ENCODE measurements at regions not wholly inside any gene's neighbourhood (a gene's known extent, or its start where the extent isn't known, plus 50 kb on each side); places are given as distances from the start of the nearest gene placed in this dataset.

DNA sequence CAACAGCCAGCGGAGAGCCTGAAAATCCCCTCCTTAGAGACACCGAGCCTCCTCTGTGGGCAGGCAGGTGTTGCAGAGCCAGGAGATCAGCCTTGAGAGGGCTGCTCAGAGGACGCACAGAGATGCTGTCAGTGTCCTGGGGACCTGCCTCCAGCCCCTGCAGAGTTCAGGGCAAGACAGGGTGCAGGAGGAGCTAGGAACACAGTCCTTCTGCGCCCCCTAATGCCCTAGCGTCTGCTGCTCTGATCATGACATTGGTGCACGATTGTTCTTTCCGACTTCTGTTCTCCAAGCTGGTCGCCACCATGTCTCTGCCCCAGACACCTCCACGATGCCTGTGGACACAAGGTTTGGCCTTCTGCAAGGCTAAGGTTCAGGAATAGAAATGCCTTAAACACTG, 613.7 kb upstream of the MKI67 start:
- no peaks in the 10 kb centered on the region for H4K20me1 ChIP-seq (ENCODE audit: insufficient read depth, low read length)
- H3K79me2 ChIP-seq (ENCODE audit: insufficient read depth, low read length), result no peaks in the 10 kb centered on the region
- ATAC-seq (ENCODE audit: insufficient read depth, low read depth), result no peak

DNA sequence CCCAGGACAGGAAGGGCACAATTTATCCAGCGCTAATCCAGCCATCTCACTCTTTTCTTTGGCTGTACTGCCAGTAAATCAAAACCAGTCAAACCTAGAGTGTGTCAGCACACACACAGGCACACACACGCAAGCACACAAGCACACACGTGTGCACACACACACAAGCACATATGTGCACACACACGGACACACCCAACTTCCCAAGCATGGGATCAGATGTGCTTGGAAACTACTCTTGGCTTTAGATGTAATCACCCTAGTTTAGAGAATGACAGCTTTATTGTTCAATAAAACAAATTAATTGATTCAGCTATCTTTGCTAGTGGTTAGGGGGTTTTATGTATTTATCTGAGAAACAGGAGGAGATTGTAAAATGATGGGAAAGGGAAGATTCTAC, 615.0 kb upstream of the MKI67 start:
- H3K9ac ChIP-seq (ENCODE audit: low read depth, low read length), result no peak overlapping the region
- H3K4me2 ChIP-seq (ENCODE audit: insufficient read depth, low read length), result no peak overlapping the region
- no peaks in the 10 kb centered on the region for H3K79me2 ChIP-seq (ENCODE audit: insufficient read depth, low read length)
- no peak for DNase-seq
- H3K36me3 ChIP-seq (ENCODE audit: insufficient read depth, low read length), result no peaks in the 10 kb centered on the region
- no peak for ATAC-seq (ENCODE audit: insufficient read depth, low read depth)
- TF ChIP-seq, protein P1, sequence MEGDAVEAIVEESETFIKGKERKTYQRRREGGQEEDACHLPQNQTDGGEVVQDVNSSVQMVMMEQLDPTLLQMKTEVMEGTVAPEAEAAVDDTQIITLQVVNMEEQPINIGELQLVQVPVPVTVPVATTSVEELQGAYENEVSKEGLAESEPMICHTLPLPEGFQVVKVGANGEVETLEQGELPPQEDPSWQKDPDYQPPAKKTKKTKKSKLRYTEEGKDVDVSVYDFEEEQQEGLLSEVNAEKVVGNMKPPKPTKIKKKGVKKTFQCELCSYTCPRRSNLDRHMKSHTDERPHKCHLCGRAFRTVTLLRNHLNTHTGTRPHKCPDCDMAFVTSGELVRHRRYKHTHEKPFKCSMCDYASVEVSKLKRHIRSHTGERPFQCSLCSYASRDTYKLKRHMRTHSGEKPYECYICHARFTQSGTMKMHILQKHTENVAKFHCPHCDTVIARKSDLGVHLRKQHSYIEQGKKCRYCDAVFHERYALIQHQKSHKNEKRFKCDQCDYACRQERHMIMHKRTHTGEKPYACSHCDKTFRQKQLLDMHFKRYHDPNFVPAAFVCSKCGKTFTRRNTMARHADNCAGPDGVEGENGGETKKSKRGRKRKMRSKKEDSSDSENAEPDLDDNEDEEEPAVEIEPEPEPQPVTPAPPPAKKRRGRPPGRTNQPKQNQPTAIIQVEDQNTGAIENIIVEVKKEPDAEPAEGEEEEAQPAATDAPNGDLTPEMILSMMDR (IDR thresholded peaks at IDR 0.05; ENCODE audit: borderline replicate concordance, extremely low read depth, low read length, poor library complexity, severe bottlenecking), result no peak
- no peak for TF ChIP-seq EZH2 (IDR thresholded peaks at IDR 0.05; ENCODE audit: borderline replicate concordance, low read depth, low read length, severe bottlenecking)
- no peaks in the 10 kb centered on the region for H3K9me3 ChIP-seq (ENCODE audit: insufficient read depth, low read length, severe bottlenecking)
- no peaks in the 10 kb centered on the region for H3K4me1 ChIP-seq (ENCODE audit: insufficient read depth, low read length)
- H3K4me3 ChIP-seq (ENCODE audit: low read depth in 1 of 2, low read length in 2 of 2), result no peak overlapping the region
- H3K27me3 ChIP-seq (ENCODE audit: insufficient read depth, low read length, poor library complexity), result peaks cover 18% of the 10 kb centered on the region
- no peaks in the 10 kb centered on the region for H4K20me1 ChIP-seq (ENCODE audit: insufficient read depth, low read length)
- H2AFZ ChIP-seq (ENCODE audit: low read depth, low read length), result no peak overlapping the region
- H3K27ac ChIP-seq (ENCODE audit: low read length), result no peak overlapping the region

More for the DNA sequence above, 613.7 kb upstream of the MKI67 start:
- no peak for DNase-seq
- no peak overlapping the region for H2AFZ ChIP-seq (ENCODE audit: low read depth, low read length)
- no peaks in the 10 kb centered on the region for H3K36me3 ChIP-seq (ENCODE audit: insufficient read depth, low read length)
- H3K4me2 ChIP-seq (ENCODE audit: insufficient read depth, low read length), result no peak overlapping the region
- no peaks in the 10 kb centered on the region for H3K4me1 ChIP-seq (ENCODE audit: insufficient read depth, low read length)
- no peak overlapping the region for H3K9ac ChIP-seq (ENCODE audit: low read depth, low read length)
- H3K27me3 ChIP-seq (ENCODE audit: insufficient read depth, low read length, poor library complexity), result peaks cover 18% of the 10 kb centered on the region
- no peak overlapping the region for H3K27ac ChIP-seq (ENCODE audit: low read length)
- no peak overlapping the region for H3K4me3 ChIP-seq (ENCODE audit: low read depth in 1 of 2, low read length in 2 of 2)
- TF ChIP-seq, protein P1 (IDR thresholded peaks at IDR 0.05; ENCODE audit: borderline replicate concordance, extremely low read depth, low read length, poor library complexity, severe bottlenecking), result peak; percentile 23
- no peak for TF ChIP-seq EZH2 (IDR thresholded peaks at IDR 0.05; ENCODE audit: borderline replicate concordance, low read depth, low read length, severe bottlenecking)
- H3K9me3 ChIP-seq (ENCODE audit: insufficient read depth, low read length, severe bottlenecking), result no peaks in the 10 kb centered on the region

DNA sequence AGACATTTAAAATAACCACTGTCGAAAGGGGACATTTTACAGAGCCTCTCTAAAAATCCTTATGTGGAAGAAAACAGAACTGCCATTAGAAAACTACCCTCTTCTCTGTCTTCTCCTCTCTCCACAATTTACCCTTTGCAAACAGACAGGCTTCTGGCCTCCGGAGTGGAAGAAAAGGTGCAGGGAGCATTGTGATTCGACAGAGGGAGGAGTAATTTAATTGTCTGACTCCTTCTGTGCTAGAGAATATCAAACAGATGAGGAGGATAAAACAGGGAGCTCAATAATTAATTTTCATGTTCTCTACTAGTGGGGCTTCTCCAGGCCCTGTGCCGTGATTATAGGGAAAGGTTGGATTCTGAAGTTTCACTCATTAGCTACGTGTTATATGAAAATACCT, 615.5 kb upstream of the MKI67 start:
- ATAC-seq (ENCODE audit: insufficient read depth, low read depth) (no peak), DNase-seq (no peak)
- no peak overlapping the region for H3K9ac ChIP-seq (ENCODE audit: low read depth, low read length)
- TF ChIP-seq, protein P1 (IDR thresholded peaks at IDR 0.05; ENCODE audit: borderline replicate concordance, extremely low read depth, low read length, poor library complexity, severe bottlenecking), result no peak
- no peak for TF ChIP-seq EZH2 (IDR thresholded peaks at IDR 0.05; ENCODE audit: borderline replicate concordance, low read depth, low read length, severe bottlenecking)
- no peak overlapping the region for H3K4me3 ChIP-seq (ENCODE audit: low read depth in 1 of 2, low read length in 2 of 2)
- H3K4me1 ChIP-seq (ENCODE audit: insufficient read depth, low read length), result no peaks in the 10 kb centered on the region
- H3K36me3 ChIP-seq (ENCODE audit: insufficient read depth, low read length), result no peaks in the 10 kb centered on the region
- no peaks in the 10 kb centered on the region for H3K79me2 ChIP-seq (ENCODE audit: insufficient read depth, low read length)
- peaks cover 18% of the 10 kb centered on the region for H3K27me3 ChIP-seq (ENCODE audit: insufficient read depth, low read length, poor library complexity)
- no peak overlapping the region for H2AFZ ChIP-seq (ENCODE audit: low read depth, low read length)
- no peak overlapping the region for H3K4me2 ChIP-seq (ENCODE audit: insufficient read depth, low read length)
- H3K27ac ChIP-seq (ENCODE audit: low read length), result no peak overlapping the region
- H4K20me1 ChIP-seq (ENCODE audit: insufficient read depth, low read length), result no peaks in the 10 kb centered on the region
- no peaks in the 10 kb centered on the region for H3K9me3 ChIP-seq (ENCODE audit: insufficient read depth, low read length, severe bottlenecking)

DNA sequence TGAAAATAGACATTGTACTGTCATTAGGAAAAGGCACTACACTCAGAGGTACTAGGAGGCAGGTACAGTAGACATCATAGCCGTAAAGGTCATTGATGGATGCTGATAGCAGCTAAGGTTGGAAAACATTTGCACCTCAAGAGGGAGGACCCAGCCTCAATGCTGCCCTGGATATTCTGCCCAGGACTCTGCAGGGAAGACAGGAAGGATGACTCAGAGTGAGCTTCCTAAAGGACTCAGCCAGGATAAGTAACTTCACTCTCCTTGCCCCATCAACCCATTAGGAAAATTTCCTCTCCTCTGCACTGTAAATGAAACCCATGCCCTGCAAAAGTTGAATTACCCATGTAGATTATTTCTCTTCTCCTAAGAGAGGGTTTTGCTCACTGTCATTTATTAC, 617.9 kb upstream of the MKI67 start:
- Histone ChIP-seq H3K9ac (ENCODE audit: low read depth, low read length) (no peak overlapping the region), H3K36me3 (ENCODE audit: insufficient read depth, low read length) (no peaks in the 10 kb centered on the region), H3K9me3 (ENCODE audit: insufficient read depth, low read length, severe bottlenecking) (no peaks in the 10 kb centered on the region), H3K27ac (ENCODE audit: low read length) (no peak overlapping the region), H3K4me3 (ENCODE audit: low read depth in 1 of 2, low read length in 2 of 2) (no peak overlapping the region), H3K4me1 (ENCODE audit: insufficient read depth, low read length) (no peaks in the 10 kb centered on the region), H2AFZ (ENCODE audit: low read depth, low read length) (no peak overlapping the region), H3K27me3 (ENCODE audit: insufficient read depth, low read length, poor library complexity) (peaks cover 22% of the 10 kb centered on the region), H3K4me2 (ENCODE audit: insufficient read depth, low read length) (no peak overlapping the region), H4K20me1 (ENCODE audit: insufficient read depth, low read length) (no peaks in the 10 kb centered on the region), H3K79me2 (ENCODE audit: insufficient read depth, low read length) (no peaks in the 10 kb centered on the region)
- ATAC-seq (ENCODE audit: insufficient read depth, low read depth) (no peak), DNase-seq (no peak)
- TF ChIP-seq EZH2 (IDR thresholded peaks at IDR 0.05; ENCODE audit: borderline replicate concordance, low read depth, low read length, severe bottlenecking), result no peak
- TF ChIP-seq, protein P1 (IDR thresholded peaks at IDR 0.05; ENCODE audit: borderline replicate concordance, extremely low read depth, low read length, poor library complexity, severe bottlenecking), result no peak
